Testis (tissue), 2 donors: ENCODE measurements at regions not wholly inside any gene's neighbourhood (a gene's known extent, or its start where the extent isn't known, plus 50 kb on each side); places are given as distances from the start of the nearest gene placed in this dataset.

Experiments used
- POLR2A ChIP-seq: fragments of 450-650 bp; IDR thresholded peaks from one replicate; pipeline ENCODE4 v1.6.1; 2017; ENCODE audit warnings: antibody characterized with exemption, mild to moderate bottlenecking, moderate library complexity
- TF ChIP-seq, protein P1 (sequence below), 3 experiments: fragments of 450-650 bp in 2 of 3; fragments of 200-600 bp in 1 of 3; sonication (generic) in 1 of 3; IDR thresholded peaks; one replicate each; pipeline ENCODE4 v1.5.1; 2016 to 2019; ENCODE audit warnings: antibody characterized with exemption in 3 of 3, mild to moderate bottlenecking in 2 of 3, moderate library complexity in 1 of 3

DNA sequence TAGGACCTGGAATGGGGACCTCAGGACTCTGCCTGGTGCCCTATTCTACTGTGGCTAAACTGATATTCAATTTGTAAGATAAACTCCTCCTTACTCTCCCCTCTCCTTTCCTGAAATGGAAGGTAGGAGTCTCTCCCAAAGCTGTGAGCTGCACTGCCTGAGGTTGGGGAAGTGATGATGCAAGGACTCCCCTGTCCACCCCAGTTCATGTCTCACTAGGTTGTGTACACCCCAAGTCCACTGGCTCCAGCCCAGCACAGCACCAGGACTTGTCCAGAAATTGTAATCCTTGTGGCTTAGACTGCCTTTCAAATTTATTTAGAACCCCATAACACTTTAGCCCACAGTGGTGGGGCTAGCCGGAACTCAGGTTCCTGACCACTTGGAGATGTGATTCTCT lies 247.2 kb upstream of the CTBP2 start:
- TF ChIP-seq, protein P1, sequence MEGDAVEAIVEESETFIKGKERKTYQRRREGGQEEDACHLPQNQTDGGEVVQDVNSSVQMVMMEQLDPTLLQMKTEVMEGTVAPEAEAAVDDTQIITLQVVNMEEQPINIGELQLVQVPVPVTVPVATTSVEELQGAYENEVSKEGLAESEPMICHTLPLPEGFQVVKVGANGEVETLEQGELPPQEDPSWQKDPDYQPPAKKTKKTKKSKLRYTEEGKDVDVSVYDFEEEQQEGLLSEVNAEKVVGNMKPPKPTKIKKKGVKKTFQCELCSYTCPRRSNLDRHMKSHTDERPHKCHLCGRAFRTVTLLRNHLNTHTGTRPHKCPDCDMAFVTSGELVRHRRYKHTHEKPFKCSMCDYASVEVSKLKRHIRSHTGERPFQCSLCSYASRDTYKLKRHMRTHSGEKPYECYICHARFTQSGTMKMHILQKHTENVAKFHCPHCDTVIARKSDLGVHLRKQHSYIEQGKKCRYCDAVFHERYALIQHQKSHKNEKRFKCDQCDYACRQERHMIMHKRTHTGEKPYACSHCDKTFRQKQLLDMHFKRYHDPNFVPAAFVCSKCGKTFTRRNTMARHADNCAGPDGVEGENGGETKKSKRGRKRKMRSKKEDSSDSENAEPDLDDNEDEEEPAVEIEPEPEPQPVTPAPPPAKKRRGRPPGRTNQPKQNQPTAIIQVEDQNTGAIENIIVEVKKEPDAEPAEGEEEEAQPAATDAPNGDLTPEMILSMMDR (IDR thresholded peaks at IDR 0.05): no peak
- TF ChIP-seq POLR2A: no peak
